Mesendoderm (in vitro differentiated cells): ENCODE measurements at regions not wholly inside any gene's neighbourhood (a gene's known extent, or its start where the extent isn't known, plus 50 kb on each side); places are given as distances from the start of the nearest gene placed in this dataset.

Experiments used
- DNase-seq: peaks from one replicate; pipeline ENCODE4 v3.0.0; 2013
- H2AK5ac ChIP-seq: 2 replicates; pipeline ENCODE4 v1.6.1; 2013; ENCODE audit warnings: low read length, inconsistent platforms
- H2BK120ac ChIP-seq: 2 replicates; pipeline ENCODE4 v1.6.1; 2013; ENCODE audit warnings: low read depth, mild to moderate bottlenecking, low read length, moderate library complexity, mixed read lengths
- H2BK15ac ChIP-seq: replicated peaks from 2 replicates; pipeline ENCODE4 v1.6.1; 2013; ENCODE audit warnings: low read depth, mild to moderate bottlenecking, moderate library complexity
- H2BK5ac ChIP-seq: 2 replicates; pipeline ENCODE4 v1.6.1; 2013; ENCODE audit warnings: low read length, inconsistent platforms
- H3K18ac ChIP-seq: 2 replicates; pipeline ENCODE4 v1.6.1; 2013; ENCODE audit warnings: mild to moderate bottlenecking, low read length, mixed read lengths
- H3K23ac ChIP-seq: one replicate; pipeline ENCODE4 v1.6.1; 2013; ENCODE audit warnings: low read length
- H3K27ac ChIP-seq: 2 replicates; pipeline ENCODE4 v1.5.1; 2013; ENCODE audit warnings: low read depth, mild to moderate bottlenecking, inconsistent platforms, low read length, moderate library complexity
- H3K27me3 ChIP-seq: 2 replicates; pipeline ENCODE4 v1.6.1; 2013; ENCODE audit warnings: low read length, control low read depth, mild to moderate bottlenecking, inconsistent platforms; ENCODE audit not compliant: insufficient read depth, poor library complexity
- H3K36me3 ChIP-seq: 2 replicates; pipeline ENCODE4 v1.6.1; 2013; ENCODE audit warnings: low read length, inconsistent platforms; ENCODE audit not compliant: control insufficient read depth, insufficient read depth
- H3K4ac ChIP-seq: one replicate; pipeline ENCODE4 v1.6.1; 2013; ENCODE audit warnings: low read depth, mild to moderate bottlenecking, low read length, moderate library complexity
- H3K4me1 ChIP-seq: 2 replicates; pipeline ENCODE4 v1.6.1; 2013; ENCODE audit warnings: low read depth, low read length, inconsistent platforms; ENCODE audit not compliant: control insufficient read depth
- H3K4me2 ChIP-seq: 2 replicates; pipeline ENCODE4 v1.6.1; 2013; ENCODE audit warnings: low read length
- H3K4me3 ChIP-seq: 2 replicates; pipeline ENCODE4 v1.5.1; 2013; ENCODE audit warnings: mild to moderate bottlenecking, low read length
- H3K56ac ChIP-seq: one replicate; pipeline ENCODE4 v1.6.1; 2013; ENCODE audit warnings: low read length
- H3K79me1 ChIP-seq: 2 replicates; pipeline ENCODE4 v1.6.1; 2013; ENCODE audit warnings: low read length, inconsistent platforms
- H3K79me2 ChIP-seq: 2 replicates; pipeline ENCODE4 v1.6.1; 2013; ENCODE audit warnings: mild to moderate bottlenecking, low read length; ENCODE audit not compliant: control insufficient read depth, insufficient read depth
- H3K9ac ChIP-seq: 2 replicates; pipeline ENCODE4 v1.6.1; 2013; ENCODE audit warnings: low read length, inconsistent platforms
- H4K5ac ChIP-seq: one replicate; pipeline ENCODE4 v1.6.1; 2013; ENCODE audit warnings: low read length
- H4K8ac ChIP-seq: one replicate; pipeline ENCODE4 v1.6.1; 2013; ENCODE audit warnings: low read depth, mild to moderate bottlenecking, control low read depth, low read length, moderate library complexity
- WGBS: extraction: QIAGEN DNeasy Blood & Tissue Kit; methylation state at CpG from one replicate; pipeline ENCODE4 v1.1.7; 2013; ENCODE audit warnings: low lambda C conversion rate, missing lambda C conversion rate; ENCODE audit not compliant: insufficient coverage; ENCODE audit errors: extremely low coverage; 5-methylcytosine and 5-hydroxymethylcytosine counted together

DNA sequence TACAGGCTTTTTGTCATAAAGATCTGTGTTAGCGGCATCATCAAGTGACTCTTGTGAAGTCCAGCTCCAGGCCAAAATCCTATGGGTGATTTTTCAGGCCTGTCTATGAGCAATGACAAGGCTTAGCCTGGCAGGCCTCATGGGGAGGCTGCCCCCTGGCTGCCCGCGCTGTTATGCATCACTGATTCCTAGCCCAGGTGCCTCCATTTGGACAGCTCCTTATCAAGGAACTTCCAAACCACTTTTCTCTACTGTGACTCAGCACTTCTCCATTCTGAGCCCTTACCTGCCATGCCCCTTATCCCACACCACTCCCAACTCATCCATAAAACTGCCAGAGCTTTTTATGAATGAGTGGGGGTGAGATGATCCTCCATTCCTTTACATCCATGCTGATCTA, 91.5 kb upstream of the C3orf80 start:
- Histone ChIP-seq H3K4me3 (no peak overlapping the region), H4K5ac (no peak overlapping the region), H3K27ac (no peak overlapping the region), H2AK5ac (no peak overlapping the region), H2BK15ac (no peak overlapping the region), H3K79me1 (no peaks in the 10 kb centered on the region), H3K56ac (no peak overlapping the region), H3K23ac (no peak overlapping the region), H3K18ac (no peak overlapping the region), H3K9ac (no peak overlapping the region), H3K36me3 (no peaks in the 10 kb centered on the region), H2BK120ac (no peak overlapping the region), H4K8ac (no peak overlapping the region), H3K27me3 (no peaks in the 10 kb centered on the region), H2BK5ac (no peak overlapping the region), H3K4me1 (peaks cover 2% of the 10 kb centered on the region), H3K4me2 (no peak overlapping the region), H3K79me2 (no peaks in the 10 kb centered on the region), H3K4ac (no peak overlapping the region)
- peak; percentile 79 for DNase-seq
- no CpG with 5 or more reads among the region's 3 CpGs for WGBS

DNA sequence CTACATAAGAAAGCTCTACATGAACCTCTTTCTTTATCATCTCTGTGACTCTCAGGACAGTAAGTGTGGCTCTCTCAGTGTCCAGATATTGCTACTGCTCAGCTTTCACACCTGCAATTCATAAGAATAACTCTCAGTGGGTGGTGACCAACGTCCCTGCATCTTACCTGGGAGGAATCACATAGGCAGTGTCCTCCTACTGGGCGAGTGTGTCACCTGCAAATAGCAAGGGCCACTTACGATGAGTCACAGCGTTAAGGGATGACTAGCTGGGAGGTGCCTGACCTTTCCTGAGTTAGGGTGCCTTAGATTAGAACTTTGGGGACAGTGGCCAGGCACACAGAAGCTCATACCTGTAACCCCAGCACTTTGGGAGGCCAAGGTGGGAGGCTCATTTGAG, 90.8 kb upstream of the C3orf80 start:
- Histone ChIP-seq H3K4me2 (no peak overlapping the region), H3K4me1 (peaks cover 2% of the 10 kb centered on the region), H2AK5ac (no peak overlapping the region), H3K9ac (no peak overlapping the region), H3K27ac (no peak overlapping the region), H3K79me1 (no peaks in the 10 kb centered on the region), H4K5ac (no peak overlapping the region), H2BK5ac (no peak overlapping the region), H3K23ac (no peak overlapping the region), H2BK120ac (no peak overlapping the region), H3K4ac (no peak overlapping the region), H4K8ac (no peak overlapping the region), H3K56ac (no peak overlapping the region), H3K79me2 (no peaks in the 10 kb centered on the region), H3K36me3 (no peaks in the 10 kb centered on the region), H2BK15ac (no peak overlapping the region), H3K18ac (no peak overlapping the region), H3K4me3 (no peak overlapping the region), H3K27me3 (no peaks in the 10 kb centered on the region)
- WGBS: no CpG with 5 or more reads among the region's 4 CpGs
- DNase-seq: peak; percentile 60

DNA sequence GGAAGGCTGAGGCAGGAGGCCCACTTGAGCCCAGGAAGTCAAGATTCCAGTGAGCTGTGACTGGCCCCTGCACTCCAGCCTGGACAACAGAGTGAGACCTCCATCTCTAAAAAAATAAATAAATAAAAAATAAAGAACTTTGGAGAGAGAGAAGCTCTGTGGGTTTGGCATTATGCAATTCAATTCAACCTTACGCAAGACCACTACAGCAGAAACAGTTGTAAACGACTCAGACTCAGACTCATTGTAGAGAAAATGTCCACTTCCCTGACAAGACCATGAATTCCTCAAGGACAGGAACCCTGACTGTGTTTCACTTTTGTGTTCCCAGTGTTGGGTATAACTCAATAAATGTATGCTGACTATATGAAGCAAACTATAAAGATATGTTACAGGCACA, 90.3 kb upstream of the C3orf80 start:
- no peak overlapping the region for H3K4ac ChIP-seq
- H3K4me1 ChIP-seq: peaks cover 2% of the 10 kb centered on the region
- no peak overlapping the region for H3K18ac ChIP-seq
- H3K79me2 ChIP-seq: no peaks in the 10 kb centered on the region
- H3K36me3 ChIP-seq: no peaks in the 10 kb centered on the region
- no peaks in the 10 kb centered on the region for H3K79me1 ChIP-seq
- H3K23ac ChIP-seq: no peak overlapping the region
- no peak overlapping the region for H3K9ac ChIP-seq
- WGBS: no CpG with 5 or more reads among the region's 2 CpGs
- no peak overlapping the region for H3K4me2 ChIP-seq
- no peak overlapping the region for H3K27ac ChIP-seq
- H4K8ac ChIP-seq: no peak overlapping the region
- no peak for DNase-seq
- H3K4me3 ChIP-seq: no peak overlapping the region
- no peak overlapping the region for H2BK5ac ChIP-seq
- H3K27me3 ChIP-seq: no peaks in the 10 kb centered on the region
- H2BK15ac ChIP-seq: no peak overlapping the region
- H4K5ac ChIP-seq: no peak overlapping the region
- H2BK120ac ChIP-seq: no peak overlapping the region
- no peak overlapping the region for H3K56ac ChIP-seq
- no peak overlapping the region for H2AK5ac ChIP-seq

DNA sequence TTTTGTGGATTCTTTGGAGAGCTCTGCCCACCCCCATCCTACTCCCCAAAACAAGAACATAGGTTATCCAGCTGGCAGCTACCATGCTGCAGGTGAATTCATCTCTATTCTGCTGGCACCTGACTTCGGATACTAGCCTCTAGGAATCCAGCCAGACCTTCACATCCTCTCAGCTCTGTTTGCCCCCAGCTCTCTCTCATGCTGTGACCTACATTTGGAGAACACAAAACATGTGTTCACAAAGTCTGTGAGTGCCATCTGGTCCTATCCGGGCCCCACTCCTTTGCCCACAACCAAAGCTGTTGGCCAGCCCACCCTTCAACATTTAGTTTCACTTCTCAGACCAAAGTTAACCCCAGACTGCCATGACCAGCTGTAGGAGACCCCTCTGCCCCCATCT, 89.4 kb upstream of the C3orf80 start:
- no peak overlapping the region for H4K8ac ChIP-seq
- H3K4ac ChIP-seq: no peak overlapping the region
- H3K36me3 ChIP-seq: no peaks in the 10 kb centered on the region
- H3K4me1 ChIP-seq: peaks cover 2% of the 10 kb centered on the region
- no peak overlapping the region for H2AK5ac ChIP-seq
- no peak overlapping the region for H2BK15ac ChIP-seq
- H2BK120ac ChIP-seq: no peak overlapping the region
- H3K4me3 ChIP-seq: no peak overlapping the region
- no peak for DNase-seq
- no peak overlapping the region for H3K56ac ChIP-seq
- H4K5ac ChIP-seq: no peak overlapping the region
- H3K79me1 ChIP-seq: no peaks in the 10 kb centered on the region
- no peak overlapping the region for H3K18ac ChIP-seq
- no peaks in the 10 kb centered on the region for H3K79me2 ChIP-seq
- H2BK5ac ChIP-seq: no peak overlapping the region
- H3K4me2 ChIP-seq: no peak overlapping the region
- WGBS: no CpG with 5 or more reads among the region's 2 CpGs
- H3K27ac ChIP-seq: no peak overlapping the region
- H3K23ac ChIP-seq: no peak overlapping the region
- no peaks in the 10 kb centered on the region for H3K27me3 ChIP-seq
- no peak overlapping the region for H3K9ac ChIP-seq

DNA sequence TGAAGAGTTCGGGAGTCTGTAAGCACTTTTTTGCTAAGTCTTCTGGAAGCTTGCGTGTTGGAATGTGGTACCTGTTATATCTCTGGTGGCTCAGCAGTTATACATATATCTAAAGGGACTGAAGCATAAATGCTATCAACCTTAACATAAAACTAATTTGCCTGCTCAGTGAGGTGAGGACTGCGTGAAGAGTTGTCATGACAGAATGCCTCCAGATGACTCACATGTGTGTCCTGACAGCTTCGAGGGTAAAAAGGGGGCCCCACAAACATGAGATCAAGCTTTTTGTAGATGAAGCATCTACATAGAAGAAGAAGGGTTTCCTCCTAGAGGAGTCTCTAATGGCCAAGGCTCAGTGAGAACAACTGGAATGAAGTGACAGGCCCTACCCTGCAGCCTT, 88.8 kb upstream of the C3orf80 start:
- Histone ChIP-seq H4K5ac (no peak overlapping the region), H3K79me2 (no peaks in the 10 kb centered on the region), H3K18ac (no peak overlapping the region), H3K56ac (no peak overlapping the region), H3K4me1 (peaks cover 2% of the 10 kb centered on the region), H2AK5ac (no peak overlapping the region), H3K27ac (no peak overlapping the region), H3K27me3 (no peaks in the 10 kb centered on the region), H2BK5ac (no peak overlapping the region), H4K8ac (no peak overlapping the region), H2BK120ac (no peak overlapping the region), H2BK15ac (no peak overlapping the region), H3K4ac (no peak overlapping the region), H3K36me3 (no peaks in the 10 kb centered on the region), H3K23ac (no peak overlapping the region), H3K79me1 (no peaks in the 10 kb centered on the region), H3K4me3 (no peak overlapping the region), H3K4me2 (no peak overlapping the region), H3K9ac (no peak overlapping the region)
- no peak for DNase-seq
- no CpG with 5 or more reads among the region's 4 CpGs for WGBS

DNA sequence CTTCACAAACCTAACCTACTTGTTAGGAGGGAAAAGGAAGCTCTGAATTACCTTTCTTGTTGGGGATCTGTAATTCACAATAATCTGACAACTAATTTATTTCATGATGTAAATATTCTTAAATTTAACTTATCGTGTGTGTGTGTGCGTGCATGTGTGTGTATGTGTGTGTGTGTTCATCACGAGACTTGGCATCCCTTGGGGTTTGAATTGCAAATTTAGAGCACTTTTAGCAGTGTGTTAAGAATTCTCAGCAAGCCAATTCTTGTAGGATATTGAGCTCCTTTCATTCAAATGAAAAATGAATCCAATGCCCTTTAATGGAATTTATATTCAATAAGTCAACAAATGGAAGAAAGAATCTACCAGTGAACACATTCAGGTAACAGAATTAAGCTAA, 85.9 kb upstream of the C3orf80 start:
- WGBS: no CpG with 5 or more reads among the region's 3 CpGs
- Histone ChIP-seq H2AK5ac (no peak overlapping the region), H2BK15ac (no peak overlapping the region), H3K27me3 (no peaks in the 10 kb centered on the region), H3K9ac (no peak overlapping the region), H4K8ac (no peak overlapping the region), H3K4ac (no peak overlapping the region), H3K4me2 (no peak overlapping the region), H3K4me3 (no peak overlapping the region), H3K79me2 (no peaks in the 10 kb centered on the region), H4K5ac (no peak overlapping the region), H3K18ac (no peak overlapping the region), H3K4me1 (peaks cover 1% of the 10 kb centered on the region), H3K79me1 (no peaks in the 10 kb centered on the region), H3K23ac (no peak overlapping the region), H3K27ac (no peak overlapping the region), H2BK120ac (no peak overlapping the region), H3K36me3 (no peaks in the 10 kb centered on the region), H2BK5ac (no peak overlapping the region), H3K56ac (no peak overlapping the region)
- no peak for DNase-seq
